ENCODE measurements at regions not wholly inside any gene's neighbourhood (a gene's known extent, or its start where the extent isn't known, plus 50 kb on each side); places are given as distances from the start of the nearest gene placed in this dataset.

DNA sequence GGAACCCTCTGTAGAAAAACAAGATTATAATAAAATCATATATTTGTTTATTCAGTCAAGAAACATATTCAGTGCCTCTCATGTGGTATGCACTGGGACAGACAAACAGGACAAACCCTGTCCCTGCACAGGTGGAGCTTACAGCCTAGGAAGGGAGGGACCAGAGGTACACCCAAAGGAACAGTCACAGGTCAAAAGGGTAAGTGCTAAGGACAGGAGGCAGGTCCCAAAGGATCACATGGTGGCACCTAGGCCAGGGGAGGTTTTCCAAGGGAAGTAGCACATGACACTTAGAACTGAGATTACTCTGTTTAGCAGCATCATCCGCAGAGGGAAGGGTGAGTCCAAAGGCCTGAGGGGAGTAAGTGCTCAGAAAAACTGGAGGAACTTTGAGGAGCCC is 254.4 kb upstream of the ARRDC4 start:
- TF ChIP-seq, protein P1, sequence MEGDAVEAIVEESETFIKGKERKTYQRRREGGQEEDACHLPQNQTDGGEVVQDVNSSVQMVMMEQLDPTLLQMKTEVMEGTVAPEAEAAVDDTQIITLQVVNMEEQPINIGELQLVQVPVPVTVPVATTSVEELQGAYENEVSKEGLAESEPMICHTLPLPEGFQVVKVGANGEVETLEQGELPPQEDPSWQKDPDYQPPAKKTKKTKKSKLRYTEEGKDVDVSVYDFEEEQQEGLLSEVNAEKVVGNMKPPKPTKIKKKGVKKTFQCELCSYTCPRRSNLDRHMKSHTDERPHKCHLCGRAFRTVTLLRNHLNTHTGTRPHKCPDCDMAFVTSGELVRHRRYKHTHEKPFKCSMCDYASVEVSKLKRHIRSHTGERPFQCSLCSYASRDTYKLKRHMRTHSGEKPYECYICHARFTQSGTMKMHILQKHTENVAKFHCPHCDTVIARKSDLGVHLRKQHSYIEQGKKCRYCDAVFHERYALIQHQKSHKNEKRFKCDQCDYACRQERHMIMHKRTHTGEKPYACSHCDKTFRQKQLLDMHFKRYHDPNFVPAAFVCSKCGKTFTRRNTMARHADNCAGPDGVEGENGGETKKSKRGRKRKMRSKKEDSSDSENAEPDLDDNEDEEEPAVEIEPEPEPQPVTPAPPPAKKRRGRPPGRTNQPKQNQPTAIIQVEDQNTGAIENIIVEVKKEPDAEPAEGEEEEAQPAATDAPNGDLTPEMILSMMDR (IDR thresholded peaks at IDR 0.05) = no peak
- TF ChIP-seq CREB1 (CRISPR knock-in tag; IDR thresholded peaks at IDR 0.05) = no peak

Data from WTC11 (cell line).